GM04503 (cell line): ENCODE measurements at regions not wholly inside any gene's neighbourhood (a gene's known extent, or its start where the extent isn't known, plus 50 kb on each side); places are given as distances from the start of the nearest gene placed in this dataset.

Experiments
- DNase-seq: peaks from one replicate; pipeline ENCODE4 v3.0.0-alpha.2; 2012; ENCODE audit warnings: low read depth

- no peak for DNase-seq
Observed at GRCh38 chr6:120096696-120097260, 747.2 kb upstream of the MAN1A1 start.

- no peak for DNase-seq
Observed at GRCh38 chr6:120083186-120083585, 733.6 kb upstream of the MAN1A1 start.

GRCh38 chr6:120077489-120077888, 727.9 kb upstream of the MAN1A1 start:
- no peak for DNase-seq

GRCh38 chr6:120058410-120058809, 708.8 kb upstream of the MAN1A1 start:
- no peak for DNase-seq

GRCh38 chr6:120056085-120056484, 706.5 kb upstream of the MAN1A1 start:
- DNase-seq = no peak

- no peak for DNase-seq
Observed at GRCh38 chr6:120055071-120055470, 705.5 kb upstream of the MAN1A1 start.

GRCh38 chr6:120039664-120040063, 690.1 kb upstream of the MAN1A1 start:
- no peak for DNase-seq

GRCh38 chr6:120031837-120032236, 682.3 kb upstream of the MAN1A1 start:
- no peak for DNase-seq

- no peak for DNase-seq
Observed at GRCh38 chr6:120026791-120027190, 677.2 kb upstream of the MAN1A1 start.

GRCh38 chr6:120010075-120010474, 660.5 kb upstream of the MAN1A1 start:
- DNase-seq = no peak

GRCh38 chr6:120005292-120005976, 655.9 kb upstream of the MAN1A1 start:
- DNase-seq = no peak

- no peak for DNase-seq
Observed at GRCh38 chr6:119986934-119987549, 637.5 kb upstream of the MAN1A1 start.

GRCh38 chr6:119985952-119986736, 636.6 kb upstream of the MAN1A1 start:
- DNase-seq = no peak

GRCh38 chr6:119980802-119981201, 631.2 kb upstream of the MAN1A1 start:
- DNase-seq = no peak

- DNase-seq = no peak
Observed at GRCh38 chr6:119979862-119980261, 630.3 kb upstream of the MAN1A1 start.

- no peak for DNase-seq
Observed at GRCh38 chr6:119978274-119978889, 628.8 kb upstream of the MAN1A1 start.

GRCh38 chr6:119974430-119975159, 625.0 kb upstream of the MAN1A1 start:
- DNase-seq = no peak

- no peak for DNase-seq
Observed at GRCh38 chr6:119966484-119966883, 616.9 kb upstream of the MAN1A1 start.

GRCh38 chr6:119965900-119966299, 616.3 kb upstream of the MAN1A1 start:
- DNase-seq = no peak

GRCh38 chr6:119965008-119965407, 615.4 kb upstream of the MAN1A1 start:
- DNase-seq = no peak

- no peak for DNase-seq
Observed at GRCh38 chr6:119962505-119962904, 612.9 kb upstream of the MAN1A1 start.

- peak; percentile 8 for DNase-seq
Observed at GRCh38 chr6:119961450-119961849, 611.9 kb upstream of the MAN1A1 start.
